Stimulated activated CD4-positive, alpha-beta T cell treated with anti-CD3 and anti-CD28 coated beads, Interleukin-2, amount 100 ng/mL, for 24 hours (primary cell): ENCODE measurements at regions not wholly inside any gene's neighbourhood (a gene's known extent, or its start where the extent isn't known, plus 50 kb on each side); places are given as distances from the start of the nearest gene placed in this dataset.
"Not testable (repeated sequence)": the region's sequence is repeated elsewhere in the genome, so short reads cannot be mapped to it uniquely, and the experiment has no call there.

Source experiments
- DNase-seq, 2 donors: peaks; one replicate each; pipeline ENCODE4 v3.0.0-alpha.2; 2020

GRCh38 chr19:28655054-28655453 is 557.9 kb downstream of the UQCRFS1 start:
- DNase-seq = no peak

- no peak for DNase-seq
Observed at GRCh38 chr19:28652765-28653164, 560.2 kb downstream of the UQCRFS1 start.

GRCh38 chr19:28646629-28647028 is 566.3 kb downstream of the UQCRFS1 start:
- DNase-seq = no peak

- DNase-seq = no peak
Observed at GRCh38 chr19:28644169-28644775, 568.7 kb downstream of the UQCRFS1 start.

- no peak for DNase-seq
Observed at GRCh38 chr19:28642787-28643683, 569.9 kb downstream of the UQCRFS1 start.

GRCh38 chr19:28641395-28641794 is 571.6 kb downstream of the UQCRFS1 start:
- DNase-seq = no peak

GRCh38 chr19:28640506-28640905 is 572.4 kb downstream of the UQCRFS1 start:
- DNase-seq = no peak

GRCh38 chr19:28638445-28638844 is 574.5 kb downstream of the UQCRFS1 start:
- no peak for DNase-seq

GRCh38 chr19:28636706-28637105 is 576.2 kb downstream of the UQCRFS1 start:
- DNase-seq = no peak

GRCh38 chr19:28636016-28636629 is 576.8 kb downstream of the UQCRFS1 start:
- DNase-seq = no peak

- no peak for DNase-seq
Observed at GRCh38 chr19:28634837-28635236, 578.1 kb downstream of the UQCRFS1 start.

GRCh38 chr19:28634019-28634328 is 579.0 kb downstream of the UQCRFS1 start:
- DNase-seq = no peak

- peak; percentile 37 to 51 for DNase-seq
Observed at GRCh38 chr19:28633319-28634018, 579.5 kb downstream of the UQCRFS1 start.

- no peak for DNase-seq
Observed at GRCh38 chr19:28632371-28633080, 580.4 kb downstream of the UQCRFS1 start.

- no peak for DNase-seq
Observed at GRCh38 chr19:28631961-28632360, 581.0 kb downstream of the UQCRFS1 start.

GRCh38 chr19:28627669-28628068 is 585.3 kb downstream of the UQCRFS1 start:
- DNase-seq = no peak

GRCh38 chr19:28626407-28626806 is 586.5 kb downstream of the UQCRFS1 start:
- not testable (repeated sequence) for DNase-seq

- no peak for DNase-seq
Observed at GRCh38 chr19:28619816-28620429, 593.0 kb downstream of the UQCRFS1 start.

GRCh38 chr19:28618504-28618903 is 594.4 kb downstream of the UQCRFS1 start:
- no peak for DNase-seq

- DNase-seq = no peak
Observed at GRCh38 chr19:28615966-28616365, 597.0 kb downstream of the UQCRFS1 start.

GRCh38 chr19:28615546-28615916 is 597.4 kb downstream of the UQCRFS1 start:
- DNase-seq = no peak
